ENCODE measurements at regions not wholly inside any gene's neighbourhood (a gene's known extent, or its start where the extent isn't known, plus 50 kb on each side); places are given as distances from the start of the nearest gene placed in this dataset.

DNA sequence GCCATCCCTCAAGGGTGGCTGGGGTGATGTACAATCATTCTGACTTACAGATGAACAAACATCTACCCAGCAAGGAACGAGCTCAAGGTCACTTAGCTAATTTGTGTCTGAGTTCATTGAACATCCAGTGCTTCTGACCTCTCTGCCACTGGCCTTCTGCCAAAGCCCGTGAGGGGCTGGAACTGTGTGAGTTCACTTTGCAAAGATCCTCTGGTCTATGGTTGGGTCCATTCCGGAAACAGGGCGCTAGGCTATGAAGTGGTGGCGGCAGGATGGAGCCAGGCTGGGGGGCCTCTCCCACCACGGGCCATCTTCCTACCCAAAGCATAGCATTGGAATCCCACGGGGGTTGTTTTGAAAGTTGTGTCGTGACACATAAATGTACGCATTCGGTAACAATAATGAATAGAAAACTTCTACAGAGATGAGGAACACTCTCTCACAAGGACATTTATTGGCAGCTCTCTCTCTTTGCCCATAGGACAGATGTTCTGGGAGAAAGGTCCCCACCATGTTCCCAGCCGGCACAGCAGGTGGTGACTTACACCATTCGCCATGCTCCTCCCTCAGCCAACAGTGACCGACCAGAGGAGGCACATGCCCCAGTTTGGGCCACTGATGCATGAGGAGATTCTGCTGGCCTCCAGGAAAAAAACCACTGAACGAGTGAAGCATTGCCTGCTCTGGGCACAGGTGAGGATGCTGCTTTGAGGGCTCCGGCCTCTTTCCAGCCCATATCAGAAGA is 214.7 kb upstream of the CHRNA7 start:
- Histone ChIP-seq H3K27me3 (ENCODE audit: control insufficient read depth, insufficient read depth, low read length) (no peaks in the 10 kb centered on the region), H3K36me3 (ENCODE audit: control insufficient read depth, insufficient read depth, low read length) (no peaks in the 10 kb centered on the region)

DNA sequence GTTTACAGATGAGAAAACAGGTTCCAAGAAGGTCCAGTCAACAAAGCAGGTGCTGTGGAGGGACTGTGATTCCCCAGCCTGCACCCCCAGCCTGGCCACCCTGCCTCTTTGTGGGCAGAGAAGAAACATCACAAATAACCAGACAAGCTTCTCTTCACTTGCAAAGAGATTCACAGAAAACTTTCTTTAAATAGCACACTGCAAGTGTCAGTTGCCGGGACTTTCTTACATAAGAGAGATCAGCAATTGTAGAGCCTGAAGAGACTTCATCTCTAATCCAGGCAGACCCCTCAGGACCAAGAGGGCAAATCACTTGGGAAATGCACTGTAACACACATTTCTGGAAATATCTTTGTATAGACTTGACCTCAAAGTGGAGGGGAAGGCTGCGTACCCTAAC is 207.9 kb upstream of the CHRNA7 start:
- H3K27me3 ChIP-seq (ENCODE audit: control insufficient read depth, insufficient read depth, low read length): no peaks in the 10 kb centered on the region
- H3K4me1 ChIP-seq (ENCODE audit: control insufficient read depth, insufficient read depth, low read length): no peaks in the 10 kb centered on the region
- no peaks in the 10 kb centered on the region for H3K9me3 ChIP-seq (ENCODE audit: control insufficient read depth, insufficient read depth, low read length)
- no peak overlapping the region for H3K4me3 ChIP-seq (ENCODE audit: low read depth, low read length)
- no peak overlapping the region for H3K9ac ChIP-seq (ENCODE audit: low read depth, low read length)
- no peaks in the 10 kb centered on the region for H3K36me3 ChIP-seq (ENCODE audit: control insufficient read depth, insufficient read depth, low read length)

More for the DNA sequence above, 214.7 kb upstream of the CHRNA7 start:
- no peak overlapping the region for H3K4me3 ChIP-seq (ENCODE audit: low read depth, low read length)
- H3K4me1 ChIP-seq (ENCODE audit: control insufficient read depth, insufficient read depth, low read length): no peaks in the 10 kb centered on the region
- H3K9me3 ChIP-seq (ENCODE audit: control insufficient read depth, insufficient read depth, low read length): no peaks in the 10 kb centered on the region
- H3K9ac ChIP-seq (ENCODE audit: low read depth, low read length): no peak overlapping the region

DNA sequence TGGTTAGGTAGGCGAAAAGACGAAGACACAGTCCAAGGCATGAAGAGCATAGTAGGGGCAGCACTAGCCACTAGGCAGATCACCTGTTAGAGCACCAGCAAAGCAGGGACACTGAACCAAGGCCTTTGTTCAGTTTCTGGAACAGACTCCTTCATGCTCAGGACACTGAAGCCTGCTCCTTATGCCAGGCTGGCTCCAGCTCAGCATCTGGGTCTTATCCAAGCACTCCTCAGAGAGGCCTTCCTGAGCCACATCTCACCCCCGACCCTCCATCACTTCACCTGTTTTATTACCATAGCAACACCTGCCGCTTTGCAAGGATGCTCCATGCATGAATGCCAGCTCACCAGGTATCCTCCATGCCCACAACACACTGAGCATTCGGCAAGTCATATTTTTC is 206.3 kb upstream of the CHRNA7 start:
- no peak overlapping the region for H3K4me3 ChIP-seq (ENCODE audit: low read depth, low read length)
- no peaks in the 10 kb centered on the region for H3K9me3 ChIP-seq (ENCODE audit: control insufficient read depth, insufficient read depth, low read length)
- H3K4me1 ChIP-seq (ENCODE audit: control insufficient read depth, insufficient read depth, low read length): no peaks in the 10 kb centered on the region

GRCh38 chr15:31828594-31828993 is 201.7 kb upstream of the CHRNA7 start:
- Histone ChIP-seq H3K27me3 (ENCODE audit: control insufficient read depth, insufficient read depth, low read length) (no peaks in the 10 kb centered on the region), H3K4me3 (ENCODE audit: low read depth, low read length) (no peak overlapping the region), H3K9ac (ENCODE audit: low read depth, low read length) (no peak overlapping the region), H3K9me3 (ENCODE audit: control insufficient read depth, insufficient read depth, low read length) (no peaks in the 10 kb centered on the region), H3K36me3 (ENCODE audit: control insufficient read depth, insufficient read depth, low read length) (no peaks in the 10 kb centered on the region), H3K4me1 (ENCODE audit: control insufficient read depth, insufficient read depth, low read length) (no peaks in the 10 kb centered on the region)

More for the DNA sequence above, 206.3 kb upstream of the CHRNA7 start:
- no peaks in the 10 kb centered on the region for H3K36me3 ChIP-seq (ENCODE audit: control insufficient read depth, insufficient read depth, low read length)
- H3K27me3 ChIP-seq (ENCODE audit: control insufficient read depth, insufficient read depth, low read length): no peaks in the 10 kb centered on the region
- no peak overlapping the region for H3K9ac ChIP-seq (ENCODE audit: low read depth, low read length)

GRCh38 chr15:31830591-31830990 is 199.7 kb upstream of the CHRNA7 start:
- no peak overlapping the region for H3K9ac ChIP-seq (ENCODE audit: low read depth, low read length)
- H3K9me3 ChIP-seq (ENCODE audit: control insufficient read depth, insufficient read depth, low read length): no peaks in the 10 kb centered on the region
- H3K36me3 ChIP-seq (ENCODE audit: control insufficient read depth, insufficient read depth, low read length): no peaks in the 10 kb centered on the region
- no peaks in the 10 kb centered on the region for H3K4me1 ChIP-seq (ENCODE audit: control insufficient read depth, insufficient read depth, low read length)
- H3K4me3 ChIP-seq (ENCODE audit: low read depth, low read length): no peak overlapping the region
- no peaks in the 10 kb centered on the region for H3K27me3 ChIP-seq (ENCODE audit: control insufficient read depth, insufficient read depth, low read length)

GRCh38 chr15:31831596-31831995 is 198.7 kb upstream of the CHRNA7 start:
- no peak overlapping the region for H3K4me3 ChIP-seq (ENCODE audit: low read depth, low read length)
- no peaks in the 10 kb centered on the region for H3K27me3 ChIP-seq (ENCODE audit: control insufficient read depth, insufficient read depth, low read length)
- no peaks in the 10 kb centered on the region for H3K36me3 ChIP-seq (ENCODE audit: control insufficient read depth, insufficient read depth, low read length)
- H3K9ac ChIP-seq (ENCODE audit: low read depth, low read length): no peak overlapping the region
- H3K4me1 ChIP-seq (ENCODE audit: control insufficient read depth, insufficient read depth, low read length): no peaks in the 10 kb centered on the region
- H3K9me3 ChIP-seq (ENCODE audit: control insufficient read depth, insufficient read depth, low read length): no peaks in the 10 kb centered on the region

DNA sequence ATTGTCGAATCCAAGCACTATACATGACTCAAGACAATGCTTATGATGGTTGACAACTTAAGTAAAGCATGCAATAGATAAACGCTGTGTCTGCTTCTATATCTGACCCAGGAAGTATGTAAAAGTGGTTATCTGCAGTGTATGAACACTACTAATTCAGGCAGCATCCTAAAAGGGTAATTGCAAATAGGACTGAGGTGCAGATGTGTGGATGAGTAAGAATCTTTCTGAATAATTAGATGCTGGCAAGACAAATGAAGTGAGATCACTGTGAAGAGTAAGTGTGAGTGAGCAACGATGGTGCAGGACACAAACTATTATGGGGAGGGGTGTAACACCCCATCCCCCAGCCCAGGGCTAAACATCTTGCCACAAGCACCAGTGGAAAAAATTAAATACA is 195.7 kb upstream of the CHRNA7 start:
- H3K27me3 ChIP-seq (ENCODE audit: control insufficient read depth, insufficient read depth, low read length): no peaks in the 10 kb centered on the region
- H3K36me3 ChIP-seq (ENCODE audit: control insufficient read depth, insufficient read depth, low read length): no peaks in the 10 kb centered on the region
- no peaks in the 10 kb centered on the region for H3K4me1 ChIP-seq (ENCODE audit: control insufficient read depth, insufficient read depth, low read length)
- no peaks in the 10 kb centered on the region for H3K9me3 ChIP-seq (ENCODE audit: control insufficient read depth, insufficient read depth, low read length)
- no peak overlapping the region for H3K4me3 ChIP-seq (ENCODE audit: low read depth, low read length)
- H3K9ac ChIP-seq (ENCODE audit: low read depth, low read length): no peak overlapping the region

DNA sequence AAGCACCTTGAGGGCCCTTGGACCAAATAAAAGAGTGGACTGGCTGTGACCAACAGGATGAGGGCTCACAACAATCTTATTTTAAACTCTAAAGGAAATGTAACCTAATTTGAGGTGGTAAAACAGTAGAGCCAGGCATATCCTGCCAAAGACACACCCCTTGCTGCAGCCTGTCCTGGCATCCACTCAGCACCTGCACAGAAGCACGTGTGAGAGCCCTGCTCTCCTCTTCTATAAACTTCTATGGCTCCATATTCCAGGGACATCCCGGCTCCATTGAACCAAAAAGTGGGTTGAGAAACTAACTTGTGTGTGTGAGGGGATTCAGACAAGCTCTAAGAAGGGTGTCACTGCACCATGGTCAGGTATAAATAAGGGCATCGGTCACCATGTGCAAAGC is 190.9 kb upstream of the CHRNA7 start:
- no peaks in the 10 kb centered on the region for H3K27me3 ChIP-seq (ENCODE audit: control insufficient read depth, insufficient read depth, low read length)
- H3K9ac ChIP-seq (ENCODE audit: low read depth, low read length): no peak overlapping the region
- H3K4me3 ChIP-seq (ENCODE audit: low read depth, low read length): no peak overlapping the region
- H3K4me1 ChIP-seq (ENCODE audit: control insufficient read depth, insufficient read depth, low read length): no peaks in the 10 kb centered on the region
- no peaks in the 10 kb centered on the region for H3K9me3 ChIP-seq (ENCODE audit: control insufficient read depth, insufficient read depth, low read length)
- no peaks in the 10 kb centered on the region for H3K36me3 ChIP-seq (ENCODE audit: control insufficient read depth, insufficient read depth, low read length)

DNA sequence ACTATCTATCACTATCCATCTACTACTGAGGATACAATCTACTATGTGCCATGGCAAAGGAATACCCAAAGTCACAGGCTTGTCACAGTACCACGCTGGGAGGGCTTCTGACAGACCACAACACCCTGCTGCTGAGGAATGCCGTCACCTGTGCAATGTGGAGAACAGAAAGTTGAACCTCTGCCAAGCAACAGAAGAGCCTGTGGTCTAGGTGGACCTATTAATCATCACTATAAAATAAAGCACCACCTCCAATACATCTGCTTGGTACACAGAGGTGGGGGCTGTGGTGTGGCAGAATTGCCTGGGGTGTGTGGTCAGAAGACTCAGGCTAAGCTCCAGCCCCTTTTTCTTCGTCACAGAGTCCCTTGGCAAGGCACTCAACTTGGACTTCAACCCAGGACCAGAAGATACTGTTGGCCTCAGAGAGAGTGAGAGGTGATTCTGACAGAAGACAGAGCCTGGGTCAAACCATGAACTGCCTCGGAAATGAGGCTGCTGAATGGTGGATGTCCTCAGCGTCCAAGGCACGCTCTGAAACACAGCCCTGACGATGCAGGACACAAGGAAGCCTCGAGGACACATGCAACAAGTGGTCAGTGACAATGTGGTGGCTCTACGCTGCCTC is 189.4 kb upstream of the CHRNA7 start:
- Histone ChIP-seq H3K9me3 (ENCODE audit: control insufficient read depth, insufficient read depth, low read length) (no peaks in the 10 kb centered on the region), H3K27me3 (ENCODE audit: control insufficient read depth, insufficient read depth, low read length) (no peaks in the 10 kb centered on the region), H3K4me1 (ENCODE audit: control insufficient read depth, insufficient read depth, low read length) (no peaks in the 10 kb centered on the region), H3K9ac (ENCODE audit: low read depth, low read length) (no peak overlapping the region), H3K4me3 (ENCODE audit: low read depth, low read length) (no peak overlapping the region), H3K36me3 (ENCODE audit: control insufficient read depth, insufficient read depth, low read length) (no peaks in the 10 kb centered on the region)

GRCh38 chr15:31842532-31843195 is 187.7 kb upstream of the CHRNA7 start:
- H3K36me3 ChIP-seq (ENCODE audit: control insufficient read depth, insufficient read depth, low read length): no peaks in the 10 kb centered on the region
- H3K4me1 ChIP-seq (ENCODE audit: control insufficient read depth, insufficient read depth, low read length): no peaks in the 10 kb centered on the region
- no peak overlapping the region for H3K9ac ChIP-seq (ENCODE audit: low read depth, low read length)
- H3K4me3 ChIP-seq (ENCODE audit: low read depth, low read length): no peak overlapping the region
- no peaks in the 10 kb centered on the region for H3K9me3 ChIP-seq (ENCODE audit: control insufficient read depth, insufficient read depth, low read length)
- H3K27me3 ChIP-seq (ENCODE audit: control insufficient read depth, insufficient read depth, low read length): no peaks in the 10 kb centered on the region

- no peak overlapping the region for H3K4me3 ChIP-seq (ENCODE audit: low read depth, low read length)
- H3K9ac ChIP-seq (ENCODE audit: low read depth, low read length): no peak overlapping the region
- H3K9me3 ChIP-seq (ENCODE audit: control insufficient read depth, insufficient read depth, low read length): no peaks in the 10 kb centered on the region
- H3K27me3 ChIP-seq (ENCODE audit: control insufficient read depth, insufficient read depth, low read length): no peaks in the 10 kb centered on the region
- no peaks in the 10 kb centered on the region for H3K4me1 ChIP-seq (ENCODE audit: control insufficient read depth, insufficient read depth, low read length)
- H3K36me3 ChIP-seq (ENCODE audit: control insufficient read depth, insufficient read depth, low read length): no peaks in the 10 kb centered on the region
These were observed 186.8 kb upstream of the CHRNA7 start for GRCh38 chr15:31843426-31844055.

All from iPS-15b (cell line).